Ovary (tissue), 7 donors: ENCODE measurements at regions not wholly inside any gene's neighbourhood (a gene's known extent, or its start where the extent isn't known, plus 50 kb on each side); places are given as distances from the start of the nearest gene placed in this dataset.
A peak's percentile ranks its signal among the peaks of the same experiment; 100 is the strongest.

ENCODE experiments used
- DNase-seq, 5 donors: peaks; one replicate each; pipeline ENCODE4 v3.0.0-alpha.2; 2019 to 2020
- H3K27ac ChIP-seq, 2 donors: fragments of 200-600 bp; one replicate each; pipeline versions ENCODE4 v1.5.1 to v1.8.0; 2019 to 2022
- H3K27me3 ChIP-seq: fragments of 200-600 bp; one replicate; pipeline ENCODE4 v1.8.0; 2022
- H3K36me3 ChIP-seq: fragments of 200-600 bp; sonication (generic); one replicate; pipeline ENCODE4 v1.5.1; 2019
- H3K4me1 ChIP-seq: one replicate; pipeline ENCODE4 v1.8.1; 2013; ENCODE audit warnings: mild to moderate bottlenecking, moderate library complexity; ENCODE audit not compliant: insufficient read depth
- H3K4me3 ChIP-seq: fragments of 200-600 bp; sonication (generic); one replicate; pipeline ENCODE4 v1.5.1; 2017
- H3K9me3 ChIP-seq, 2 donors: fragments of 200-600 bp in 1 of 2; sonication (generic) in 1 of 2; one replicate each; pipeline versions ENCODE4 v1.5.1 to v1.8.1; 2013 to 2019; ENCODE audit warnings: mild to moderate bottlenecking in 1 of 2, moderate library complexity in 1 of 2
- CTCF ChIP-seq, 3 donors: fragments of 450-650 bp in 2 of 3; fragments of 200-600 bp in 1 of 3; IDR thresholded peaks; one replicate each; pipeline versions ENCODE4 v1.5.1 to v1.8.0; 2016 to 2022; ENCODE audit warnings: antibody characterized with exemption in 3 of 3, mild to moderate bottlenecking in 1 of 3
- EP300 ChIP-seq: sonication (generic); formaldehyde crosslinking; IDR thresholded peaks from one replicate; pipeline ENCODE4 v1.6.1; 2017; ENCODE audit warnings: antibody characterized with exemption
- POLR2A ChIP-seq: fragments of 450-650 bp; IDR thresholded peaks from one replicate; pipeline ENCODE4 v1.6.1; 2017; ENCODE audit warnings: antibody characterized with exemption, mild to moderate bottlenecking, moderate library complexity
- WGBS, 3 donors: extraction: QIAGEN DNeasy Blood & Tissue Kit in 1 of 3; methylation state at CpG; one replicate each; pipeline versions ENCODE4 v1.1.5 to v1.1.7; 2013 to 2017; 5-methylcytosine and 5-hydroxymethylcytosine counted together
- intact Hi-C, 4 donors: fragments of 100-400 bp; cut with DNase I; formaldehyde crosslinking; loops; one replicate each; pipeline versions ENCODE4 v1.11.0 to v1.15.1; 2022 to 2023
- donor health status: DM: no; HTN: no; CAD: no; lungs with moderate emphysema.
- donor health status: DM: no; HTN: no; CAD: no.
- donor health status: Bipolar disorder and iron deficiency.
- donor health status: DM: no; HTN: no; CAD: no.
- donor health status: DM: yes; HTN: yes; CAD: no.

GRCh38 chr11:19557185-19557584 lies 155.5 kb upstream of the NAV2 start:
- TF ChIP-seq POLR2A, result no peak
- no peak for TF ChIP-seq CTCF (IDR thresholded peaks at IDR 0.05)
- TF ChIP-seq EP300, result no peak
- 48 to 62% (median 51%) methylated on average over 6 of the region's 6 CpGs for WGBS, 3 donors

GRCh38 chr11:19555266-19555665 lies 157.4 kb upstream of the NAV2 start:
- no peaks in the 10 kb centered on the region for H3K27me3 ChIP-seq
- no peaks in the 10 kb centered on the region for H3K9me3 ChIP-seq
- TF ChIP-seq POLR2A (no peak), CTCF (IDR thresholded peaks at IDR 0.05) (no peak), EP300 (no peak)
- intact Hi-C loops, result loop anchor here in 2 of 4 donors (5.0 to 10.0 kb wide), 2 partner anchors 347 to 480 kb away; no protein-coding TSS in a partner anchor
- H3K4me1 ChIP-seq, result no peaks in the 10 kb centered on the region
- no peaks in the 10 kb centered on the region for H3K36me3 ChIP-seq
- no peak overlapping the region for H3K4me3 ChIP-seq
- H3K27ac ChIP-seq, result no peak overlapping the region
- DNase-seq, result no peak
- 33 to 56% (median 40%) methylated on average over 3 of the region's 3 CpGs for WGBS, 3 donors

More at GRCh38 chr11:19557185-19557584, 155.5 kb upstream of the NAV2 start:
- no peaks in the 10 kb centered on the region for H3K36me3 ChIP-seq
- no peak for DNase-seq
- no peaks in the 10 kb centered on the region for H3K27me3 ChIP-seq
- no peak overlapping the region for H3K27ac ChIP-seq
- H3K4me3 ChIP-seq, result no peak overlapping the region
- H3K9me3 ChIP-seq, result no peaks in the 10 kb centered on the region
- intact Hi-C loops, result loop anchor here in 2 of 4 donors (5.0 to 10.0 kb wide), 2 partner anchors 345 to 482 kb away; no protein-coding TSS in a partner anchor
- no peaks in the 10 kb centered on the region for H3K4me1 ChIP-seq

- intact Hi-C loops, result loop anchor here in 2 of 4 donors (5.0 to 10.0 kb wide), 2 partner anchors 479 to 482 kb away; no protein-coding TSS in a partner anchor
- TF ChIP-seq CTCF (IDR thresholded peaks at IDR 0.05), result peak; percentile 51 to 61 (median 53)
- no peak for TF ChIP-seq EP300
- TF ChIP-seq POLR2A, result no peak
- Histone ChIP-seq H3K4me3 (no peak overlapping the region), H3K36me3 (no peaks in the 10 kb centered on the region), H3K4me1 (no peaks in the 10 kb centered on the region), H3K27ac (no peak overlapping the region), H3K9me3 (no peaks in the 10 kb centered on the region), H3K27me3 (no peaks in the 10 kb centered on the region)
- DNase-seq, result peak; percentile 52 to 79 (median 74)
- WGBS, 3 donors, result 35 to 38% (median 36%) methylated on average over 8 of the region's 8 CpGs
Measured at GRCh38 chr11:19553683-19554333, 158.8 kb upstream of the NAV2 start.

- H3K36me3 ChIP-seq, result no peaks in the 10 kb centered on the region
- H3K4me3 ChIP-seq, result no peak overlapping the region
- intact Hi-C loops, result loop anchor here in 2 of 4 donors (5.0 to 10.0 kb wide), 2 partner anchors 478 to 480 kb away; no protein-coding TSS in a partner anchor
- no peak overlapping the region for H3K27ac ChIP-seq
- H3K27me3 ChIP-seq, result no peaks in the 10 kb centered on the region
- no peak for DNase-seq
- no peaks in the 10 kb centered on the region for H3K4me1 ChIP-seq
- TF ChIP-seq POLR2A, result no peak
- WGBS, 3 donors, result 37 to 58% (median 51%) methylated on average over 8 of the region's 8 CpGs
- H3K9me3 ChIP-seq, result no peaks in the 10 kb centered on the region
Measured at GRCh38 chr11:19552656-19553260, 159.9 kb upstream of the NAV2 start.

- H3K4me3 ChIP-seq, result no peak overlapping the region
- WGBS, 3 donors, result 71 to 79% (median 76%) methylated on average over 8 of the region's 8 CpGs
- no peaks in the 10 kb centered on the region for H3K27me3 ChIP-seq
- intact Hi-C loops, result loop anchor here in 2 of 4 donors (5.0 to 10.0 kb wide), 2 partner anchors 477 to 480 kb away; no protein-coding TSS in a partner anchor
- H3K9me3 ChIP-seq, result no peaks in the 10 kb centered on the region
- no peak for DNase-seq
- TF ChIP-seq EP300 (no peak), CTCF (IDR thresholded peaks at IDR 0.05) (no peak), POLR2A (no peak)
- no peaks in the 10 kb centered on the region for H3K4me1 ChIP-seq
- no peak overlapping the region for H3K27ac ChIP-seq
- no peaks in the 10 kb centered on the region for H3K36me3 ChIP-seq
Measured at GRCh38 chr11:19552161-19552560, 160.5 kb upstream of the NAV2 start.
